SK-N-SH treated with all-trans-retinoic acid at 6 μM for 48 hours (cell line): ENCODE measurements at regions not wholly inside any gene's neighbourhood (a gene's known extent, or its start where the extent isn't known, plus 50 kb on each side); places are given as distances from the start of the nearest gene placed in this dataset.

Source experiments
- ATAC-seq: fragments of 200-7000 bp; cut with Tn5 transposase; 3 replicates; pipeline ENCODE4 v1.9.1; 2020; ENCODE audit warnings: mild to moderate bottlenecking, moderate library complexity
- ARNTL ChIP-seq: fragments of 450-650 bp; formaldehyde crosslinking; IDR thresholded peaks from 2 replicates; pipeline ENCODE4 v1.5.0; 2020; ENCODE audit warnings: low read depth, mild to moderate bottlenecking, moderate library complexity, borderline replicate concordance
- BACH2 ChIP-seq: fragments of 250-450 bp; sonication (Bioruptor Pico); IDR thresholded peaks from 2 replicates; pipeline ENCODE4 v1.9.0; 2021; ENCODE audit warnings: mild to moderate bottlenecking, borderline replicate concordance
- CREB5 ChIP-seq: fragments of 250-450 bp; sonication (Bioruptor Pico); IDR thresholded peaks from 2 replicates; pipeline ENCODE4 v1.5.1; 2020; ENCODE audit warnings: low read depth, mild to moderate bottlenecking, moderate library complexity
- CSDC2 ChIP-seq: fragments of 250-450 bp; sonication (Bioruptor Pico); IDR thresholded peaks from 2 replicates; pipeline ENCODE4 v1.5.0; 2020; ENCODE audit warnings: mild to moderate bottlenecking, moderate library complexity
- CSRNP3 ChIP-seq: fragments of 250-450 bp; sonication (Bioruptor Pico); IDR thresholded peaks from 2 replicates; pipeline ENCODE4 v1.5.1; 2021; ENCODE audit warnings: mild to moderate bottlenecking, moderate library complexity
- ESRRG ChIP-seq: fragments of 250-450 bp; sonication (Bioruptor Pico); IDR thresholded peaks from 2 replicates; pipeline ENCODE4 v1.6.1; 2021; ENCODE audit warnings: mild to moderate bottlenecking
- GLIS3 ChIP-seq: fragments of 250-450 bp; sonication (Bioruptor Pico); IDR thresholded peaks from 2 replicates; pipeline ENCODE4 v1.5.0; 2020; ENCODE audit warnings: mild to moderate bottlenecking, moderate library complexity
- ISL1 ChIP-seq: fragments of 250-450 bp; sonication (Bioruptor Pico); IDR thresholded peaks from 2 replicates; pipeline ENCODE4 v2.1.2; 2022; ENCODE audit warnings: mild to moderate bottlenecking, moderate library complexity
- OSR1 ChIP-seq: fragments of 250-450 bp; sonication (Bioruptor Pico); IDR thresholded peaks from 2 replicates; pipeline ENCODE4 v1.8.0; 2022; ENCODE audit warnings: moderate library complexity, mild to moderate bottlenecking, inconsistent platforms
- PPARA ChIP-seq: fragments of 250-450 bp; sonication (Bioruptor Pico); IDR thresholded peaks from 2 replicates; pipeline ENCODE4 v1.5.0; 2020; ENCODE audit warnings: mild to moderate bottlenecking, borderline replicate concordance
- RARB ChIP-seq: fragments of 250-450 bp; sonication (Bioruptor Pico); IDR thresholded peaks from 2 replicates; pipeline ENCODE4 v1.8.0; 2021; ENCODE audit warnings: mild to moderate bottlenecking, moderate library complexity
- SNAI2 ChIP-seq: fragments of 250-450 bp; sonication (Bioruptor Pico); IDR thresholded peaks from 2 replicates; pipeline ENCODE4 v1.5.0; 2020; ENCODE audit warnings: mild to moderate bottlenecking, moderate library complexity
- TCF4 ChIP-seq: fragments of 250-450 bp; sonication (Bioruptor Pico); IDR thresholded peaks from 2 replicates; pipeline ENCODE4 v1.8.0; 2021; ENCODE audit warnings: mild to moderate bottlenecking, moderate library complexity, borderline replicate concordance
- TOX ChIP-seq: fragments of 250-450 bp; sonication (Bioruptor Pico); IDR thresholded peaks from 2 replicates; pipeline ENCODE4 v1.8.0; 2021; ENCODE audit warnings: mild to moderate bottlenecking, moderate library complexity, borderline replicate concordance
- ZC3H10 ChIP-seq: fragments of 250-450 bp; sonication (Bioruptor Pico); IDR thresholded peaks from 2 replicates; pipeline ENCODE4 v1.5.1; 2021; ENCODE audit warnings: mild to moderate bottlenecking, moderate library complexity
- ZFP3 ChIP-seq: fragments of 250-450 bp; sonication (Bioruptor Pico); IDR thresholded peaks from 2 replicates; pipeline ENCODE4 v1.5.0; 2020; ENCODE audit warnings: mild to moderate bottlenecking, moderate library complexity
- ZNF565 ChIP-seq: fragments of 450-650 bp; formaldehyde crosslinking; conservative IDR thresholded peaks from 2 replicates; pipeline ENCODE4 v1.5.0; 2020; ENCODE audit warnings: low read depth, mild to moderate bottlenecking, moderate library complexity
- ZNF70 ChIP-seq: fragments of 450-650 bp; formaldehyde crosslinking; IDR thresholded peaks from 2 replicates; pipeline ENCODE4 v1.5.0; 2020; ENCODE audit warnings: mild to moderate bottlenecking, moderate library complexity
- ZNF8 ChIP-seq: fragments of 450-650 bp; formaldehyde crosslinking; IDR thresholded peaks from 2 replicates; pipeline ENCODE4 v1.5.0; 2020; ENCODE audit warnings: mild to moderate bottlenecking, moderate library complexity
- TF ChIP-seq, protein P1 (sequence below): fragments of 250-450 bp; sonication (Bioruptor Pico); IDR thresholded peaks from 2 replicates; pipeline ENCODE4 v1.8.0; 2021; ENCODE audit warnings: low read depth, mild to moderate bottlenecking, moderate library complexity, borderline replicate concordance
- TF ChIP-seq, protein P2 (sequence below): fragments of 250-450 bp; sonication (Bioruptor Pico); IDR thresholded peaks from 2 replicates; pipeline ENCODE4 v1.8.0; 2020; ENCODE audit warnings: mild to moderate bottlenecking, moderate library complexity, borderline replicate concordance
- TF ChIP-seq, protein P3 (sequence below): fragments of 250-450 bp; sonication (Bioruptor Pico); IDR thresholded peaks from 2 replicates; pipeline ENCODE4 v1.5.0; 2020; ENCODE audit warnings: mild to moderate bottlenecking, moderate library complexity

DNA sequence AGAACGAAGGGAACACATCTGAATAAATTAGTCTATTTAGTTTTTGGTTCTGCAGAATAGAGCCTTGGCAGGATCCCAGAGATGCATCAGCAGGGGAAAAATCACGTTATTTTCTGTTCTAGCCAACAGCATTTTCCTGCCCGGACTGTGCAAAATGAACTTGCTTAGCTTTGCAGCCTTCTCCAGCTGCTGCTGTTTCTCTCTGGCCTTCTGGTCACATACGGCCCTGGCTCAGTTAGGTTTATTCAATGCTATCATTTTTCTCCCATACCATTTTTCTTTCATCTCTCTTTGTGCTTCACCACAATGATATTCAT, 110.4 kb upstream of the KL start:
- TF ChIP-seq TOX (no peak), TCF4 (CRISPR knock-in tag) (no peak), RARB (CRISPR knock-in tag) (no peak), CSDC2 (CRISPR knock-in tag) (no peak), ZFP3 (no peak), ARNTL (CRISPR knock-in tag) (no peak), CSRNP3 (CRISPR knock-in tag) (no peak), ZNF8 (no peak), PPARA (no peak), ZC3H10 (no peak), ESRRG (CRISPR knock-in tag) (no peak)
- TF ChIP-seq, protein P1, sequence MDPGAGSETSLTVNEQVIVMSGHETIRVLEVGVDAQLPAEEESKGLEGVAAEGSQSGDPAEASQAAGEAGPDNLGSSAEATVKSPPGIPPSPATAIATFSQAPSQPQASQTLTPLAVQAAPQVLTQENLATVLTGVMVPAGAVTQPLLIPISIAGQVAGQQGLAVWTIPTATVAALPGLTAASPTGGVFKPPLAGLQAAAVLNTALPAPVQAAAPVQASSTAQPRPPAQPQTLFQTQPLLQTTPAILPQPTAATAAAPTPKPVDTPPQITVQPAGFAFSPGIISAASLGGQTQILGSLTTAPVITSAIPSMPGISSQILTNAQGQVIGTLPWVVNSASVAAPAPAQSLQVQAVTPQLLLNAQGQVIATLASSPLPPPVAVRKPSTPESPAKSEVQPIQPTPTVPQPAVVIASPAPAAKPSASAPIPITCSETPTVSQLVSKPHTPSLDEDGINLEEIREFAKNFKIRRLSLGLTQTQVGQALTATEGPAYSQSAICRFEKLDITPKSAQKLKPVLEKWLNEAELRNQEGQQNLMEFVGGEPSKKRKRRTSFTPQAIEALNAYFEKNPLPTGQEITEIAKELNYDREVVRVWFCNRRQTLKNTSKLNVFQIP = no peak
- no peak; the same call in 2 of the 3 replicates for ATAC-seq

DNA sequence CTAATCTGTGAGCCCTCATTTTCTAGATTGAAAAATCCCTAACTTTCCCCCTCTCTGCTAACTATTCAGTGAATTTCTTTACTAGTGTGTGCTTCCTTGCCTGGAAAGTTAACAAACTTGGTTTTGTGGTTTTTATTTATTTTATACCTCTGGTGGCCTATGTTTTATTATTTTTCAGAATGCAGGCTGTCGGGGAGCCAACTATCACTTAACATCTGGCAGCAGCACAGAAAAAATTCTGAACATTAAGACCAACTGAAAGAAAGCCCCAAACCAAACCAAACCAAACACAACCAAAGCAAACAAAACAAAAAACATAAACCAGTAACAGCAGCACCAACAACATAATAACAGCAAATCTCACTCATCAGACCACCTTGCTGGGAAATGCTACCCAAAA, 109.0 kb upstream of the KL start:
- ATAC-seq = no peak
- TF ChIP-seq BACH2 (CRISPR knock-in tag) (no peak), ZNF565 (CRISPR knock-in tag) (no peak), ISL1 (CRISPR knock-in tag) (no peak), PPARA (no peak), RARB (CRISPR knock-in tag) (no peak), CSDC2 (CRISPR knock-in tag) (no peak), ZNF70 (CRISPR knock-in tag) (no peak), ZC3H10 (no peak), ARNTL (CRISPR knock-in tag) (no peak), ZNF8 (no peak), CREB5 (CRISPR knock-in tag) (no peak), TOX (no peak), OSR1 (CRISPR knock-in tag) (no peak), GLIS3 (CRISPR knock-in tag) (no peak), SNAI2 (CRISPR knock-in tag) (no peak)
- TF ChIP-seq, protein P2, sequence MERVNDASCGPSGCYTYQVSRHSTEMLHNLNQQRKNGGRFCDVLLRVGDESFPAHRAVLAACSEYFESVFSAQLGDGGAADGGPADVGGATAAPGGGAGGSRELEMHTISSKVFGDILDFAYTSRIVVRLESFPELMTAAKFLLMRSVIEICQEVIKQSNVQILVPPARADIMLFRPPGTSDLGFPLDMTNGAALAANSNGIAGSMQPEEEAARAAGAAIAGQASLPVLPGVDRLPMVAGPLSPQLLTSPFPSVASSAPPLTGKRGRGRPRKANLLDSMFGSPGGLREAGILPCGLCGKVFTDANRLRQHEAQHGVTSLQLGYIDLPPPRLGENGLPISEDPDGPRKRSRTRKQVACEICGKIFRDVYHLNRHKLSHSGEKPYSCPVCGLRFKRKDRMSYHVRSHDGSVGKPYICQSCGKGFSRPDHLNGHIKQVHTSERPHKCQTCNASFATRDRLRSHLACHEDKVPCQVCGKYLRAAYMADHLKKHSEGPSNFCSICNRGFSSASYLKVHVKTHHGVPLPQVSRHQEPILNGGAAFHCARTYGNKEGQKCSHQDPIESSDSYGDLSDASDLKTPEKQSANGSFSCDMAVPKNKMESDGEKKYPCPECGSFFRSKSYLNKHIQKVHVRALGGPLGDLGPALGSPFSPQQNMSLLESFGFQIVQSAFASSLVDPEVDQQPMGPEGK (CRISPR knock-in tag) = no peak

DNA sequence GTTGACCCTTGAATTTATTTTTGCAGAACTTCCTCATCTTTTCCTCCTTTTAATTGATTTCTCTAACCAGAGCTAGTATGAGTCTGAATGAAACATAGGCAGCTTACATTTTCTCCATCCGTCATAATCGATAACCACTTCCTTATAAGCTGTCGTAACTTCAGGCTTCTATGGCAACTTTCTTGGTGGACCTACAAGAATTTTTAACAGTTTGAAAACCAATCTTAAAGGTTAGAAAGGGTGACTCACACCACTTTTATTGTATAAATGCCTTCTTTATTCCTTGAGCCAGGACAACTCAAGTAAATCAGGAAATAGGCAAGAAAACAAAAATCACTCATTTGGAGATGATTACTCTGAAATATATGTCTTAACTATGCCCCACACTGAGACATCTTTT, 105.7 kb upstream of the KL start:
- TF ChIP-seq, protein P3, sequence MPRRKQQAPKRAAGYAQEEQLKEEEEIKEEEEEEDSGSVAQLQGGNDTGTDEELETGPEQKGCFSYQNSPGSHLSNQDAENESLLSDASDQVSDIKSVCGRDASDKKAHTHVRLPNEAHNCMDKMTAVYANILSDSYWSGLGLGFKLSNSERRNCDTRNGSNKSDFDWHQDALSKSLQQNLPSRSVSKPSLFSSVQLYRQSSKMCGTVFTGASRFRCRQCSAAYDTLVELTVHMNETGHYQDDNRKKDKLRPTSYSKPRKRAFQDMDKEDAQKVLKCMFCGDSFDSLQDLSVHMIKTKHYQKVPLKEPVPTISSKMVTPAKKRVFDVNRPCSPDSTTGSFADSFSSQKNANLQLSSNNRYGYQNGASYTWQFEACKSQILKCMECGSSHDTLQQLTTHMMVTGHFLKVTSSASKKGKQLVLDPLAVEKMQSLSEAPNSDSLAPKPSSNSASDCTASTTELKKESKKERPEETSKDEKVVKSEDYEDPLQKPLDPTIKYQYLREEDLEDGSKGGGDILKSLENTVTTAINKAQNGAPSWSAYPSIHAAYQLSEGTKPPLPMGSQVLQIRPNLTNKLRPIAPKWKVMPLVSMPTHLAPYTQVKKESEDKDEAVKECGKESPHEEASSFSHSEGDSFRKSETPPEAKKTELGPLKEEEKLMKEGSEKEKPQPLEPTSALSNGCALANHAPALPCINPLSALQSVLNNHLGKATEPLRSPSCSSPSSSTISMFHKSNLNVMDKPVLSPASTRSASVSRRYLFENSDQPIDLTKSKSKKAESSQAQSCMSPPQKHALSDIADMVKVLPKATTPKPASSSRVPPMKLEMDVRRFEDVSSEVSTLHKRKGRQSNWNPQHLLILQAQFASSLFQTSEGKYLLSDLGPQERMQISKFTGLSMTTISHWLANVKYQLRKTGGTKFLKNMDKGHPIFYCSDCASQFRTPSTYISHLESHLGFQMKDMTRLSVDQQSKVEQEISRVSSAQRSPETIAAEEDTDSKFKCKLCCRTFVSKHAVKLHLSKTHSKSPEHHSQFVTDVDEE (CRISPR knock-in tag) = no peak
- TF ChIP-seq RARB (CRISPR knock-in tag) (no peak), TOX (no peak), ARNTL (CRISPR knock-in tag) (no peak), ESRRG (CRISPR knock-in tag) (no peak), SNAI2 (CRISPR knock-in tag) (no peak)
- TF ChIP-seq, protein P1 = no peak
- TF ChIP-seq, protein P2 (CRISPR knock-in tag) = no peak
- ATAC-seq = no peak
